Suprapubic skin (tissue), 4 donors: ENCODE measurements at regions not wholly inside any gene's neighbourhood (a gene's known extent, or its start where the extent isn't known, plus 50 kb on each side); places are given as distances from the start of the nearest gene placed in this dataset.

Experiments used
- DNase-seq, 2 donors: peaks; one replicate each; pipeline ENCODE4 v3.0.0-alpha.2; 2019; ENCODE audit warnings: low spot score in 2 of 2
- H3K27ac ChIP-seq: fragments of 200-600 bp; sonication (generic); one replicate; pipeline ENCODE4 v1.5.1; 2019
- H3K27me3 ChIP-seq: fragments of 200-600 bp; sonication (generic); one replicate; pipeline ENCODE4 v1.5.1; 2019
- H3K36me3 ChIP-seq: fragments of 200-600 bp; sonication (generic); one replicate; pipeline ENCODE4 v1.5.1; 2019
- H3K4me1 ChIP-seq: fragments of 200-600 bp; sonication (generic); one replicate; pipeline ENCODE4 v1.5.1; 2019
- H3K4me3 ChIP-seq: fragments of 200-600 bp; sonication (generic); one replicate; pipeline ENCODE4 v1.5.1; 2019; ENCODE audit warnings: mild to moderate bottlenecking
- H3K9me3 ChIP-seq: fragments of 200-600 bp; sonication (generic); one replicate; pipeline ENCODE4 v1.5.1; 2019
- EP300 ChIP-seq: sonication (generic); formaldehyde crosslinking; IDR thresholded peaks from one replicate; pipeline ENCODE4 v1.6.1; 2017; ENCODE audit warnings: antibody characterized with exemption
- POLR2A ChIP-seq, 2 donors: fragments of 450-650 bp; IDR thresholded peaks; one replicate each; pipeline ENCODE4 v1.6.1; 2017; ENCODE audit warnings: antibody characterized with exemption in 2 of 2, mild to moderate bottlenecking in 2 of 2, moderate library complexity in 2 of 2
- POLR2AphosphoS5 ChIP-seq, 3 donors: sonication (generic); formaldehyde crosslinking; IDR thresholded peaks; one replicate each; pipeline ENCODE4 v1.6.1; 2017; ENCODE audit warnings: antibody characterized with exemption in 3 of 3
- WGBS: methylation state at CpG from one replicate; pipeline ENCODE4 v1.1.5; 2018; 5-methylcytosine and 5-hydroxymethylcytosine counted together
- TF ChIP-seq, protein P1 (sequence below), 2 donors: fragments of 200-600 bp in 1 of 2; fragments of 450-650 bp in 1 of 2; sonication (generic) in 1 of 2; IDR thresholded peaks; one replicate each; pipeline ENCODE4 v1.5.1; 2016 to 2019; ENCODE audit warnings: antibody characterized with exemption in 2 of 2, mild to moderate bottlenecking in 1 of 2, moderate library complexity in 1 of 2

DNA sequence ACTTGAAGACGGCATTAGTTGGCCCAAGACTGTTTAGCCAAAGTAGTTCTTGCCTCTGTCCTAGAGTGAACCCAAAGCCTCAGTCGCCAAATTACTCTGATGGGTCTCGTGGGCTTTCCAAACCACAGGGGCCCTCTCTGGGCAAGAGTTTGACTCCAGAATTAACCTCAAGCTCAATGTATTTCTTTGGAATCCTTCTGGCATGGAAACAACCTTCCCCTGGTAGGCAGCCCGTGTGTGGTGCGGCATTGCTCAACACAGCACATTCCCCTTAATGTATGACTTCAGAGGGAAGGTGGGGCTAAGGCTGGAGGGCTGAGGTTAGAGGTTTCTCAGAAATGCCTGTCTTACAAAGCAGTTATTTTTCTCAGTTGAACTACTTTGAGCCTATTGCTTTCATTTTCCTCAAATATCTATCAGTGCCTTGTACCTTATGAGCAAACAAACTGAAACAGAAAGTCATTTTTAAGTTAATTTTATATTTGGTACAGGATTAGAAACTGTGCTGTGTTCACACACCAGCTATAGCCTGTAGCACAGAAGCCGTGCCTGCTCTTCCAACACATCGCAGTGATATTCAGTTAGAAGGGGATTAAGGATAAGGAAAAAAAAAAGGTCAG is 123.9 kb upstream of the HAPLN1 start:
- Histone ChIP-seq H3K4me3 (peak overlapping the region; percentile 3), H3K36me3 (no peaks in the 10 kb centered on the region), H3K9me3 (no peaks in the 10 kb centered on the region), H3K27me3 (no peaks in the 10 kb centered on the region), H3K4me1 (no peaks in the 10 kb centered on the region), H3K27ac (no peak overlapping the region)
- DNase-seq: no peak
- WGBS: 47% methylated on average over 7 of the region's 7 CpGs
- TF ChIP-seq, protein P1, sequence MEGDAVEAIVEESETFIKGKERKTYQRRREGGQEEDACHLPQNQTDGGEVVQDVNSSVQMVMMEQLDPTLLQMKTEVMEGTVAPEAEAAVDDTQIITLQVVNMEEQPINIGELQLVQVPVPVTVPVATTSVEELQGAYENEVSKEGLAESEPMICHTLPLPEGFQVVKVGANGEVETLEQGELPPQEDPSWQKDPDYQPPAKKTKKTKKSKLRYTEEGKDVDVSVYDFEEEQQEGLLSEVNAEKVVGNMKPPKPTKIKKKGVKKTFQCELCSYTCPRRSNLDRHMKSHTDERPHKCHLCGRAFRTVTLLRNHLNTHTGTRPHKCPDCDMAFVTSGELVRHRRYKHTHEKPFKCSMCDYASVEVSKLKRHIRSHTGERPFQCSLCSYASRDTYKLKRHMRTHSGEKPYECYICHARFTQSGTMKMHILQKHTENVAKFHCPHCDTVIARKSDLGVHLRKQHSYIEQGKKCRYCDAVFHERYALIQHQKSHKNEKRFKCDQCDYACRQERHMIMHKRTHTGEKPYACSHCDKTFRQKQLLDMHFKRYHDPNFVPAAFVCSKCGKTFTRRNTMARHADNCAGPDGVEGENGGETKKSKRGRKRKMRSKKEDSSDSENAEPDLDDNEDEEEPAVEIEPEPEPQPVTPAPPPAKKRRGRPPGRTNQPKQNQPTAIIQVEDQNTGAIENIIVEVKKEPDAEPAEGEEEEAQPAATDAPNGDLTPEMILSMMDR (IDR thresholded peaks at IDR 0.05): no peak
- TF ChIP-seq POLR2AphosphoS5 (IDR thresholded peaks at IDR 0.05) (no peak), EP300 (no peak), POLR2A (IDR thresholded peaks at IDR 0.05) (no peak)

DNA sequence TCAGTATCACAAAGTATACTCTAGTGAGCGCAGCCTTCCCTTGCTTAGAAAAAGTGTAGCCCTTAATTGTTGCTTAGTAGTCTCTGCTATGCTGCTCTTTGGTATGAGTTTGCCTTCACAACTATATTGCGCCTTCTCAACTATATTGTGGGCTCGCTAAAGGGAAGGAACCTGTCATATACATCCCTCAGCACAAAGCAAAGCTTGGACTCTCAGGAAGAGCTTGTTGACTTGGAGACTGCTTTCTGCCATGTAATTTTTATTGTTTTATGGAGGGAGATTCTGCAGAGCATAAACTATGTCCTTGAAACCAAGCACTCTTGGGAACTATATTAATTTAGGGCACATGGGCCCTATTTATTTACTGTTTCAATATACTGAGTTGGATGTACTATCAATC is 119.1 kb upstream of the HAPLN1 start:
- H3K27me3 ChIP-seq: no peaks in the 10 kb centered on the region
- no peak overlapping the region for H3K4me3 ChIP-seq
- no peaks in the 10 kb centered on the region for H3K4me1 ChIP-seq
- no peaks in the 10 kb centered on the region for H3K36me3 ChIP-seq
- no peaks in the 10 kb centered on the region for H3K9me3 ChIP-seq
- DNase-seq: no peak
- TF ChIP-seq POLR2AphosphoS5 (IDR thresholded peaks at IDR 0.05) (no peak), POLR2A (IDR thresholded peaks at IDR 0.05) (no peak), EP300 (no peak)
- TF ChIP-seq, protein P1 (IDR thresholded peaks at IDR 0.05): no peak
- H3K27ac ChIP-seq: no peak overlapping the region
- WGBS: 98% methylated on average over 3 of the region's 3 CpGs

DNA sequence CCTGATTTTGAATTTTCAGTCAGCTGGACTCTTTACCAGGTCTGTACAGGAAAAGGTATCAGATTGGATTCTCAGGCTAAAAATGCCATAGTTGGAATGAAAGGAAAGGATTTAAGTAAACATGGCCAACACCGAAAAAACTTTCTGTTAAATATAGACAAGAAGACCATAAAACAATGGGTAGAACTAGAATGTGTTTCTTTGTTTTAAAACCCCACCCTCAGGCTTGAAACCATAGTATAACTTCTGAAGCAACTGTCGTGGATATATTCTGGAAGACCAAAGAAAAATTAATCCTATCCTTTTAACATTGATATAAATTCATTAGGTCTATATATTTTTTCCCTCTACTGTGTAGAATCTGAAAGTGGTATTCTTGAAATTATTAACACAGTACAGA is 118.6 kb upstream of the HAPLN1 start:
- TF ChIP-seq POLR2A (IDR thresholded peaks at IDR 0.05): no peak
- TF ChIP-seq EP300: no peak
- TF ChIP-seq POLR2AphosphoS5 (IDR thresholded peaks at IDR 0.05): no peak
- TF ChIP-seq, protein P1 (IDR thresholded peaks at IDR 0.05): no peak
- H3K36me3 ChIP-seq: no peaks in the 10 kb centered on the region
- 62% methylated on average over 2 of the region's 2 CpGs for WGBS
- H3K9me3 ChIP-seq: no peaks in the 10 kb centered on the region
- H3K27me3 ChIP-seq: no peaks in the 10 kb centered on the region
- DNase-seq: no peak
- H3K4me3 ChIP-seq: no peak overlapping the region
- H3K4me1 ChIP-seq: no peaks in the 10 kb centered on the region
- H3K27ac ChIP-seq: no peak overlapping the region

DNA sequence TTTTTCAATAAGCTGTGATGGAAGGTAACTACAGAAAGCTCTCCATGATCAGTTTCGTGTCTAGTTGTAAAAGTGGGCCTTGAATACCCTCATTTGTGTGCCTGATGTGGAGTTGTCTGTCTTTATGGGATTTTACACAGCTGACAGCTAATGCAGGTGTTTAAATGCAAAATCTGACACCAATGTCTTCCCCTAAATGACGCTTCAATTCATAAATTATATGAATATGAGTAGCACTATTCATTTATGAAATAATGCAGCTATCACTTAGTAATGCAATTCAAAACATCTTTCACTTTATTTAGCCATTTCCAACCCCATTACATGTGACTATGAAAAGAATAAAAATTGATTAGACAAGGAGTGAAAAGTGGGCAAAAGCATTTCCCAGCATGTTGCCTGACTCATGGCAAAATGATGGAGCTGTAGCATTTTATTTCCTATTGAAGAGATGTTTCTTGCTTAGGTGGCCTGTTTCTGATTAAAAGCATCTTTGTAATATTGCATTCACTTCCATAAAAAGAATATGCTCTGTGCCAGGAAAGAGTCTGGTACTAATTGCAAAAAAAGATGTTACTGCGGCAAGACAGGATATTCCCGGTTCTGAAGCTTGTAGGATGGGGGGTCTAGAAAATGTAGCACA is 116.7 kb upstream of the HAPLN1 start:
- Histone ChIP-seq H3K27ac (no peak overlapping the region), H3K4me1 (no peaks in the 10 kb centered on the region), H3K27me3 (no peaks in the 10 kb centered on the region), H3K4me3 (no peak overlapping the region), H3K9me3 (no peaks in the 10 kb centered on the region), H3K36me3 (no peaks in the 10 kb centered on the region)
- 63% methylated on average over 4 of the region's 4 CpGs for WGBS
- no peak for DNase-seq
- TF ChIP-seq, protein P1 (IDR thresholded peaks at IDR 0.05): no peak
- no peak for TF ChIP-seq POLR2AphosphoS5 (IDR thresholded peaks at IDR 0.05)
- no peak for TF ChIP-seq EP300
- no peak for TF ChIP-seq POLR2A (IDR thresholded peaks at IDR 0.05)

DNA sequence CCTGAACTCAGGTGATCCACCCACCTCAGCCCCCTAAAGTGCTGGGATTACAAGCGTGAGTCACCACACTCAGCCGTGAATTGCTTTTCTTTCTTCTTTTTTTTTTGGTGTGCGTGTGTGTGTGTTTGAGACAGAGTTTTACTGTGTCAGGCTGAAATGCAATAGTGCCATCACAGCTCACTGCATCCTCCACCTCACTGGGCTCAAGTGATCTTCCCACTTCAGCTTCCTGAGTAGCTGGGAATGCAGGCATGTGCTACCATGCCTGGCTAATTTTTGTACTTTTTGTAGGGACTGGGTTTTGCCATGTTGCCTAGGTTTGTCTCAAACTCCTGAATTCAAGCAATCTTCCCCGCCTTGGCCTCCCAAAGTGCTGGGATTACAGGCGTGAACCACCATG is 113.7 kb upstream of the HAPLN1 start:
- WGBS: 94% methylated on average over 5 of the region's 5 CpGs
- Histone ChIP-seq H3K36me3 (no peaks in the 10 kb centered on the region), H3K27me3 (no peaks in the 10 kb centered on the region), H3K27ac (no peak overlapping the region), H3K9me3 (no peaks in the 10 kb centered on the region), H3K4me3 (no peak overlapping the region), H3K4me1 (no peaks in the 10 kb centered on the region)
- TF ChIP-seq EP300 (no peak), POLR2AphosphoS5 (IDR thresholded peaks at IDR 0.05) (no peak), POLR2A (IDR thresholded peaks at IDR 0.05) (no peak)
- TF ChIP-seq, protein P1 (IDR thresholded peaks at IDR 0.05): no peak
- no peak for DNase-seq
